ENCODE measurements at regions not wholly inside any gene's neighbourhood (a gene's known extent, or its start where the extent isn't known, plus 50 kb on each side); places are given as distances from the start of the nearest gene placed in this dataset.
"Not testable (repeated sequence)": the region's sequence is repeated elsewhere in the genome, so short reads cannot be mapped to it uniquely, and the experiment has no call there.

DNA sequence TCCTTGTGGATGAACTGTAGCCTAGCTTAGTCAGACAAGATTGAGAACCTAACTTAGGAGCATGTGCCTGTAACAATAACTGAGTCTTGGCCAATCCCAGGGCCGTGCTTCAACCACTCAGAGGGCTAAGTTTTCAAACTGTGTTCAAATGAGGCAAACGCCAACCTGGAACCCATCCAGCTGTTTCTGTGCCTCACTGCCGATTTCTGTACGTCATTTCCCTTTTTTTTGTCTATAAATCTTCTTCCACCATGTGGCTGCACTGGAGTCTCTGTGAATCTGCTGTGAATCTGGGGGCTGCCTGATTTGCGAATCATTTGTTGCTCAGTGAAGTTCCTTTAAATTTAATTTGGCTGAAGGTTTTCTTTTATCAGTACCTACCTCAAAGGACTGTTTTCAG is 115.0 kb upstream of the CHD6 start:
- Histone ChIP-seq H3K27ac (ENCODE audit: low read depth in 1 of 3, low read length in 2 of 3) (no peak overlapping the region), H3K9me3 (ENCODE audit: control insufficient read depth in 2 of 2, insufficient read depth in 1 of 2, low read depth in 1 of 2, low read length in 1 of 2) (peaks cover 0 to 5% of the 10 kb centered on the region in 2 donors), H3K4me3 (ENCODE audit: low read depth in 1 of 3, low read length in 3 of 3) (no peak overlapping the region), H3K36me3 (ENCODE audit: control insufficient read depth in 3 of 3, insufficient read depth in 2 of 3, low read depth in 1 of 3, low read length in 3 of 3) (no peaks in the 10 kb centered on the region), H3K27me3 (ENCODE audit: control insufficient read depth in 3 of 3, insufficient read depth in 3 of 3, low read length in 3 of 3) (no peaks in the 10 kb centered on the region), H3K4me1 (ENCODE audit: control insufficient read depth in 3 of 3, insufficient read depth in 2 of 3, low read depth in 1 of 3, low read length in 2 of 3) (no peaks in the 10 kb centered on the region)
- DNase-seq (no peak), FAIRE-seq (no peak)
- 45 to 62% (median 59%) methylated on average over 5 of the region's 5 CpGs for WGBS, 3 donors

DNA sequence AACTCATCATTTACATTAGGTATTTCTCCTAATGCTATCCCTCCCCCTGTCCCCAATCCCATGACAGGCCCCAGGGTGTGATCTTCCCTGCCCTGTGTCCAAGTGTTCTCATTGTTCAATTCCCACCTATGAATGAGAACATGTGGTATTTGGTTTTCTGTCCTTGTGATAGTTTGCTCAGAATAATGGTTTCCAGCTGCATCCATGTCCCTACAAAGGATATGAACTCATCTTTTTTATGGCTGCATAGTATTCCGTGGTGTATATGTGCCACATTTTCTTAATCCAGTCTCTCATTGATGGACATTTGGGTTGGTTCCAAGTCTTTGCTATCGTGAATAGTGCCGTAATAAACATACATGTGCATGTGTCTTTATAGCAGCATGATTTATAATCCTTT is 113.0 kb upstream of the CHD6 start:
- WGBS, 3 donors: 65 to 79% (median 76%) methylated on average over 3 of the region's 3 CpGs
- H3K4me1 ChIP-seq (ENCODE audit: control insufficient read depth in 3 of 3, insufficient read depth in 2 of 3, low read depth in 1 of 3, low read length in 2 of 3); H3K36me3 ChIP-seq (ENCODE audit: control insufficient read depth in 3 of 3, insufficient read depth in 2 of 3, low read depth in 1 of 3, low read length in 3 of 3); H3K27me3 ChIP-seq (ENCODE audit: control insufficient read depth in 3 of 3, insufficient read depth in 3 of 3, low read length in 3 of 3); DNase-seq; H3K4me3 ChIP-seq (ENCODE audit: low read depth in 1 of 3, low read length in 3 of 3); H3K9me3 ChIP-seq (ENCODE audit: control insufficient read depth in 2 of 2, insufficient read depth in 1 of 2, low read depth in 1 of 2, low read length in 1 of 2); H3K27ac ChIP-seq (ENCODE audit: low read depth in 1 of 3, low read length in 2 of 3); FAIRE-seq: not testable (repeated sequence)

DNA sequence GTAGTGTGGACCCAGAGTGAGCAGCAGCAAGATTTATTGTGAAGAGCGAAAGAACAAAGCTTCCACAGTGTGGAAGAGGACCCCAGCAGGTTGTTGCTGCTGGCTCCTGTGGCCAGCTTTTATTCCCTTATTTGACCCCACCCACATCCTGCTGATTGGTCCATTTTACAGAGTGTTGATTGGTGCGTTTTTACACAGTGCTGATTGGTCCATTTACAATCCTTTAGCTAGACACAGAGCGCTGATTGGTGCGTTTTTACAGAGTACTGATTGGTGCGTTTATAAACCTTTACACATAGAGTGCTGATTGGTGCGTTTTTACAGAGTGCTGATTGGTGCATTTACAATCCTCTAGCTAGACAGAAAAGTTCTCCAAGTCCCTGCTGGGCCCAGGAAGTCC is 109.5 kb upstream of the CHD6 start:
- not testable (repeated sequence) for H3K27ac ChIP-seq (ENCODE audit: low read depth in 1 of 3, low read length in 2 of 3); FAIRE-seq; H3K27me3 ChIP-seq (ENCODE audit: control insufficient read depth in 3 of 3, insufficient read depth in 3 of 3, low read length in 3 of 3); DNase-seq; H3K4me1 ChIP-seq (ENCODE audit: control insufficient read depth in 3 of 3, insufficient read depth in 2 of 3, low read depth in 1 of 3, low read length in 2 of 3); H3K36me3 ChIP-seq (ENCODE audit: control insufficient read depth in 3 of 3, insufficient read depth in 2 of 3, low read depth in 1 of 3, low read length in 3 of 3); H3K9me3 ChIP-seq (ENCODE audit: control insufficient read depth in 2 of 2, insufficient read depth in 1 of 2, low read depth in 1 of 2, low read length in 1 of 2); H3K4me3 ChIP-seq (ENCODE audit: low read depth in 1 of 3, low read length in 3 of 3)
- 90 to 92% (median 92%) methylated on average over 6 of the region's 6 CpGs for WGBS, 3 donors

DNA sequence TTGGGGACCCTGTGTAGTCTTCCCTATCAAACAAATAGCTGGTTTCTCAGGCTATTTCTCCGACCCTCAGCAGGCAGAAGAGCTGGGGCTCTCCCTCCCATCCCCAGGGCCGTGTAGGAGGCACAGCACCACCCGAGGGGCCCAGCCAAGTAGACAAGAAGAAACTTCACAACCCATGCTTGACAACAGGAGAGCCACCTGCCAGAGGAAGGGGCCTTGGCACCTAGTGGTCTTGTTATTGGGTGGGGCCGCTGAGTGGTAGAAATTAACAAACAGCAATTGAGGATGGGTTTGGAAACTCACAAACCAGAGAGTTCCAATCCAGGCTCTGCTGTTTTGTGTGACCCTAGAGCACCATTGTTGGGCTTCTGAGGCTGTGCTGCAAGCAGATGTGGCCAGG is 108.5 kb upstream of the CHD6 start:
- DNase-seq (no peak), FAIRE-seq (no peak)
- Histone ChIP-seq H3K27me3 (ENCODE audit: control insufficient read depth in 3 of 3, insufficient read depth in 3 of 3, low read length in 3 of 3) (no peaks in the 10 kb centered on the region), H3K4me3 (ENCODE audit: low read depth in 1 of 3, low read length in 3 of 3) (no peak overlapping the region), H3K27ac (ENCODE audit: low read depth in 1 of 3, low read length in 2 of 3) (no peak overlapping the region), H3K4me1 (ENCODE audit: control insufficient read depth in 3 of 3, insufficient read depth in 2 of 3, low read depth in 1 of 3, low read length in 2 of 3) (no peaks in the 10 kb centered on the region), H3K36me3 (ENCODE audit: control insufficient read depth in 3 of 3, insufficient read depth in 2 of 3, low read depth in 1 of 3, low read length in 3 of 3) (no peaks in the 10 kb centered on the region), H3K9me3 (ENCODE audit: control insufficient read depth in 2 of 2, insufficient read depth in 1 of 2, low read depth in 1 of 2, low read length in 1 of 2) (no peaks in the 10 kb centered on the region)
- WGBS, 3 donors: 64 to 74% (median 69%) methylated on average over 4 of the region's 4 CpGs

DNA sequence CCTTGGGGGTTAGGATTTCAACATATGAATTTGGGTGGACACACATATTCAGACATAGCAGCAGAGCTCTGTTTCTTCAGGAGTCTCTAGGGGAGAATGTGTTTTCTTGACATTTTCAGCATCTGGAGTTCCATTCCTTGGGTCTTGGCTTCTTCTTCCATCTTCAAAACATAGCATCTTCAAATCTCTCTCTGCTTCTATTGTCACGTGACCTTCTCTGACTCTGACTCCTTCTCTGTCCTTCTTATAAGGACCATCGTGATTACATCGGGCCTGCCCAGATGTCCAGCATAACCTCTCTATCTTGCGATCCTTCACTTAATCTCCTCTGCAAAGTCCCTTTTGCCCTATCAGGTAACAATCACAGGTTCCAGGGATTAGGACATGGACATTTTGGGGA is 101.0 kb upstream of the CHD6 start:
- DNase-seq: no peak
- FAIRE-seq: no peak
- no peak overlapping the region for H3K4me3 ChIP-seq (ENCODE audit: low read depth in 1 of 3, low read length in 3 of 3)
- H3K4me1 ChIP-seq (ENCODE audit: control insufficient read depth in 3 of 3, insufficient read depth in 2 of 3, low read depth in 1 of 3, low read length in 2 of 3): no peaks in the 10 kb centered on the region
- H3K36me3 ChIP-seq (ENCODE audit: control insufficient read depth in 3 of 3, insufficient read depth in 2 of 3, low read depth in 1 of 3, low read length in 3 of 3): no peaks in the 10 kb centered on the region
- H3K9me3 ChIP-seq (ENCODE audit: control insufficient read depth in 2 of 2, insufficient read depth in 1 of 2, low read depth in 1 of 2, low read length in 1 of 2): no peaks in the 10 kb centered on the region
- no peaks in the 10 kb centered on the region for H3K27me3 ChIP-seq (ENCODE audit: control insufficient read depth in 3 of 3, insufficient read depth in 3 of 3, low read length in 3 of 3)
- WGBS, 3 donors: 93 to 97% (median 94%) methylated on average over 4 of the region's 4 CpGs
- no peak overlapping the region for H3K27ac ChIP-seq (ENCODE audit: low read depth in 1 of 3, low read length in 2 of 3)

DNA sequence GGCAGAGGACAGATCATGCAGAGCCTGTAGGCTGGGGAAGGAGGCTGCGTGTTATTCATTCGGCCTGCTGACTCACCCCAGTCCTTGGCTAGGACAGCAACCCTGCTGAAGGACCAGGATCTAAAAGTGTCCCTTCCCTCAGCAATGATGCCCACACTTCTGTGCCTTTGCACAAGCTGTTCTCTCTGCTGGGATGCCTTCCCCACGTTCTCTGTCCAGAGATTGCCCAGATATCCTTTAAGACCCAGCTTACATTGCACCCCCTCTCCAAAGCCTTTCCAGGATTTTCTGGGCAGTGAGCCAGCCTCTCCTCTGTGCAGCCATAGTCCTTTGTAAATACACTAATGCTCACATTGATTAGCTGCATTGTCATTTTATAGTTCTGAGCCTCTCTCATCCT is 99.3 kb upstream of the CHD6 start:
- no peak for FAIRE-seq
- H3K4me3 ChIP-seq (ENCODE audit: low read depth in 1 of 3, low read length in 3 of 3): no peak overlapping the region
- H3K27ac ChIP-seq (ENCODE audit: low read depth in 1 of 3, low read length in 2 of 3): no peak overlapping the region
- no peaks in the 10 kb centered on the region for H3K27me3 ChIP-seq (ENCODE audit: control insufficient read depth in 3 of 3, insufficient read depth in 3 of 3, low read length in 3 of 3)
- H3K36me3 ChIP-seq (ENCODE audit: control insufficient read depth in 3 of 3, insufficient read depth in 2 of 3, low read depth in 1 of 3, low read length in 3 of 3): no peaks in the 10 kb centered on the region
- WGBS, 3 donors: 30 to 54% (median 34%) methylated on average over 3 of the region's 3 CpGs
- H3K4me1 ChIP-seq (ENCODE audit: control insufficient read depth in 3 of 3, insufficient read depth in 2 of 3, low read depth in 1 of 3, low read length in 2 of 3): no peaks in the 10 kb centered on the region
- H3K9me3 ChIP-seq (ENCODE audit: control insufficient read depth in 2 of 2, insufficient read depth in 1 of 2, low read depth in 1 of 2, low read length in 1 of 2): no peaks in the 10 kb centered on the region
- DNase-seq: no peak

DNA sequence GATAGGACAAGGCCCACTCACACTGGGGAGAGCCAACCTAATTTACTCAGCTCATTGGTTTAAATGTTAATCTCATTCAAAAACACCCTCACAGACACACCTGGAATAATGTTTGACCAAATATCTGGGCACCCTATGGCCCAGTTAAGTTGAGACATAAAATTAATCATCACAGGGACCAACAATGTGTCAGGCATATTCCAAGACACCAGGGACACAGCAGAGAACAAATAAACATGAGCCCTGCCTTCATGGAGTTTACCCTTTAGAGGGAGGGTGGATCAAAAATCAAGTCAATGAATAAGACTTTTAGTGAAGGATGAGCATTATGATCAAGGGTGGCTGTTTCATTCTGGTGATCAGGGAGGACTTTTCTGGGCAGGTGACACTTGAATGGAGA is 98.7 kb upstream of the CHD6 start:
- no peaks in the 10 kb centered on the region for H3K4me1 ChIP-seq (ENCODE audit: control insufficient read depth in 3 of 3, insufficient read depth in 2 of 3, low read depth in 1 of 3, low read length in 2 of 3)
- H3K36me3 ChIP-seq (ENCODE audit: control insufficient read depth in 3 of 3, insufficient read depth in 2 of 3, low read depth in 1 of 3, low read length in 3 of 3): no peaks in the 10 kb centered on the region
- FAIRE-seq (no peak), DNase-seq (no peak)
- H3K27ac ChIP-seq (ENCODE audit: low read depth in 1 of 3, low read length in 2 of 3): no peak overlapping the region
- H3K4me3 ChIP-seq (ENCODE audit: low read depth in 1 of 3, low read length in 3 of 3): no peak overlapping the region
- no peaks in the 10 kb centered on the region for H3K9me3 ChIP-seq (ENCODE audit: control insufficient read depth in 2 of 2, insufficient read depth in 1 of 2, low read depth in 1 of 2, low read length in 1 of 2)
- no peaks in the 10 kb centered on the region for H3K27me3 ChIP-seq (ENCODE audit: control insufficient read depth in 3 of 3, insufficient read depth in 3 of 3, low read length in 3 of 3)

DNA sequence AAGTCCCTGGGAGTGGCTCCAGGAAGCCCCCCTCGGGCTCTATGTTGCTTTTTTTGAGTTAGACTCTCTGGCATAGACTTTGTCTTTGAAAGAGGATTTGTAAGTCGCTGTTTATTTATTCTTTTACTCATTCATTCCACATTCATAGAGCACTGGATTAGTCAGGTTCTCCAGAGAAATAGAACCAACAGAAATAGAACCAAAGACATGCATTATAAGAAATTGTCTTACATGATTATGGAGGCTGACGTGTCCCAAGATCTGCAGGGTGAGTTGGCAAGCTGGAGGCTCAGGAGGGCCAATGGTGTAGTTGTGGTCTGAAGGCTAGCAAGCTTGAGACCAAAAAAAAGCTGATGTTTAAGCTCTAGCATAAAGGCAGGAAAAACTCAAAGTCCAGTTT is 98.3 kb upstream of the CHD6 start:
- no peaks in the 10 kb centered on the region for H3K9me3 ChIP-seq (ENCODE audit: control insufficient read depth in 2 of 2, insufficient read depth in 1 of 2, low read depth in 1 of 2, low read length in 1 of 2)
- H3K4me1 ChIP-seq (ENCODE audit: control insufficient read depth in 3 of 3, insufficient read depth in 2 of 3, low read depth in 1 of 3, low read length in 2 of 3): no peaks in the 10 kb centered on the region
- DNase-seq (no peak), FAIRE-seq (no peak)
- H3K36me3 ChIP-seq (ENCODE audit: control insufficient read depth in 3 of 3, insufficient read depth in 2 of 3, low read depth in 1 of 3, low read length in 3 of 3): no peaks in the 10 kb centered on the region
- no peak overlapping the region for H3K4me3 ChIP-seq (ENCODE audit: low read depth in 1 of 3, low read length in 3 of 3)
- no peaks in the 10 kb centered on the region for H3K27me3 ChIP-seq (ENCODE audit: control insufficient read depth in 3 of 3, insufficient read depth in 3 of 3, low read length in 3 of 3)
- 55 to 63% (median 63%) methylated on average over 3 of the region's 3 CpGs for WGBS, 3 donors
- H3K27ac ChIP-seq (ENCODE audit: low read depth in 1 of 3, low read length in 2 of 3): no peak overlapping the region

DNA sequence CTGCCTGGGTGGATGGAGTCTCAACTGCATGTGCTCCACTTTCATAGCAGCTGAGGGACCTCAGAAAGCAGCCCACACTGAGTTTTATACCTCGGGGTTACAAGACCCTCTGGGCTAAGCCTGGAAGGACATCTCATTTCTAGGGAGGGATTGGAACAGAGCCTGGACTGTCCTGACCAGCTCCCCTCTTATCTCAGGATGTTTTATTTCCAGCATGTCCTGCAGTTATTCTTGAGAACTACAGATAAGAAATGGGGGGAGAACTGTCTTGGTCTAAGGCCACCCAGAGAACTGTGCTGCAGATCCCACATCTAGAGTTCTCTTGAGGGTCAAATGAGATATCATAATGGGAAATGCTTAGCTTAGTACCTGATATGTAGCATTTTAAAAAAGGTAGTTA is 97.3 kb upstream of the CHD6 start:
- WGBS, 3 donors: 45 to 58% (median 46%) methylated on average over 1 of the region's 1 CpG
- DNase-seq: no peak
- H3K27me3 ChIP-seq (ENCODE audit: control insufficient read depth in 3 of 3, insufficient read depth in 3 of 3, low read length in 3 of 3): no peaks in the 10 kb centered on the region
- H3K9me3 ChIP-seq (ENCODE audit: control insufficient read depth in 2 of 2, insufficient read depth in 1 of 2, low read depth in 1 of 2, low read length in 1 of 2): no peaks in the 10 kb centered on the region
- FAIRE-seq: no peak
- no peak overlapping the region for H3K27ac ChIP-seq (ENCODE audit: low read depth in 1 of 3, low read length in 2 of 3)
- no peak overlapping the region for H3K4me3 ChIP-seq (ENCODE audit: low read depth in 1 of 3, low read length in 3 of 3)
- H3K4me1 ChIP-seq (ENCODE audit: control insufficient read depth in 3 of 3, insufficient read depth in 2 of 3, low read depth in 1 of 3, low read length in 2 of 3): no peaks in the 10 kb centered on the region
- H3K36me3 ChIP-seq (ENCODE audit: control insufficient read depth in 3 of 3, insufficient read depth in 2 of 3, low read depth in 1 of 3, low read length in 3 of 3): no peaks in the 10 kb centered on the region

Measured in small intestine (tissue), 7 donors.